H1 (cell line): ENCODE measurements at regions not wholly inside any gene's neighbourhood (a gene's known extent, or its start where the extent isn't known, plus 50 kb on each side); places are given as distances from the start of the nearest gene placed in this dataset.

Experiments used
- CTCF ChIA-PET: fragments of 300-600 bp; sonication (Branson Sonifier 250); formaldehyde crosslinking; loops from one replicate; lab custom pipeline; 2021; ENCODE audit not compliant: partially characterized antibody; lab: Charles Lee
- POLR2A ChIA-PET: fragments of 300-600 bp; sonication (Branson Sonifier 250); formaldehyde crosslinking; loops from one replicate; lab custom pipeline; 2021; ENCODE audit warnings: inconsistent platforms; ENCODE audit not compliant: partially characterized antibody; lab: Charles Lee
- DNase-seq, 2 experiments: peaks; one replicate each; pipeline versions ENCODE4 v3.0.0 to v3.0.0-alpha.2; 2010 to 2022; ENCODE audit warnings: low spot score in 2 of 2, low read depth in 1 of 2, mixed read lengths in 1 of 2
- FAIRE-seq: peaks from 2 replicates; lab custom pipeline; 2011; peaks lifted over from hg19 to GRCh38; lab: Jason Lieb, UNC
- H2AFZ ChIP-seq: 2 replicates; pipeline ENCODE4 v1.8.1; 2012; ENCODE audit warnings: low read length, inconsistent platforms
- H2AK5ac ChIP-seq: 2 replicates; pipeline ENCODE4 v1.6.1; 2013; ENCODE audit warnings: low read depth, low read length
- H2BK120ac ChIP-seq: replicated peaks from 2 replicates; pipeline ENCODE3; 2013; ENCODE audit warnings: low read depth, low read length, inconsistent platforms
- H2BK12ac ChIP-seq: 2 replicates; pipeline ENCODE4 v1.6.1; 2013; ENCODE audit warnings: low read depth, low read length
- H2BK15ac ChIP-seq: 2 replicates; pipeline ENCODE4 v1.6.1; 2013; ENCODE audit warnings: low read length
- H2BK20ac ChIP-seq: 2 replicates; pipeline ENCODE4 v1.6.1; 2013; ENCODE audit warnings: low read length
- H2BK5ac ChIP-seq: 2 replicates; pipeline ENCODE4 v1.6.1; 2013; ENCODE audit warnings: low read depth, low read length
- H3K14ac ChIP-seq: 2 replicates; pipeline ENCODE4 v1.6.1; 2013; ENCODE audit warnings: inconsistent platforms; ENCODE audit not compliant: insufficient read length
- H3K18ac ChIP-seq: 2 replicates; pipeline ENCODE4 v1.6.1; 2013; ENCODE audit warnings: low read length; ENCODE audit errors: extremely low read depth
- H3K23ac ChIP-seq: 2 replicates; pipeline ENCODE4 v1.6.1; 2013; ENCODE audit warnings: inconsistent platforms; ENCODE audit not compliant: insufficient read length
- H3K23me2 ChIP-seq: 2 replicates; pipeline ENCODE4 v1.6.1; 2013; ENCODE audit warnings: low read depth, low read length
- H3K27ac ChIP-seq: 2 replicates; pipeline ENCODE4 v1.6.1; 2011; ENCODE audit warnings: low read depth, low read length, inconsistent platforms
- H3K27me3 ChIP-seq, 4 experiments: replicated peaks in 1 of 4; 1 replicate in 1 of 4; 2 replicates in 3 of 4; pipeline versions ENCODE4 v1.6.1 to v1.8.1; 2011 to 2013; ENCODE audit warnings: low read length in 3 of 4, mild to moderate bottlenecking in 3 of 4, inconsistent platforms in 2 of 4, mixed read lengths in 2 of 4, moderate library complexity in 1 of 4; ENCODE audit not compliant: control insufficient read depth in 3 of 4, insufficient read depth in 3 of 4; ENCODE audit errors: extremely low read depth in 1 of 4
- H3K36me3 ChIP-seq, 4 experiments: 2 replicates each; pipeline versions ENCODE4 v1.6.1 to v1.8.1; 2011 to 2013; ENCODE audit warnings: mild to moderate bottlenecking in 4 of 4, low read length in 3 of 4, moderate library complexity in 2 of 4, control low read depth in 1 of 4, inconsistent platforms in 1 of 4; ENCODE audit not compliant: insufficient read depth in 4 of 4, control insufficient read depth in 2 of 4
- H3K4ac ChIP-seq: replicated peaks from 2 replicates; pipeline ENCODE3; 2013; ENCODE audit warnings: low read length, low read depth, mixed read lengths, inconsistent platforms; ENCODE audit not compliant: insufficient read length
- H3K4me1 ChIP-seq, 4 experiments: replicated peaks in 1 of 4; 1 replicate in 1 of 4; 2 replicates in 3 of 4; pipeline versions ENCODE4 v1.6.1 to v1.8.1; 2011 to 2013; ENCODE audit warnings: low read length in 3 of 4, inconsistent platforms in 2 of 4, mixed read lengths in 1 of 4; ENCODE audit not compliant: insufficient read depth in 4 of 4, control insufficient read depth in 3 of 4
- H3K4me2 ChIP-seq, 2 experiments: 2 replicates each; pipeline versions ENCODE4 v1.6.1 to v1.8.1; 2011 to 2013; ENCODE audit warnings: low read depth in 2 of 2, low read length in 2 of 2, control low read depth in 1 of 2, inconsistent platforms in 1 of 2, mild to moderate bottlenecking in 1 of 2; ENCODE audit not compliant: insufficient read depth in 1 of 2
- H3K4me3 ChIP-seq, 4 experiments: fragments of 200-600, 300-600 bp in 1 of 4; sonication (generic), shearing (Covaris generic), sonication (Bioruptor Twin) in 1 of 4; 2 replicates each; pipeline versions ENCODE4 v1.5.1 to v1.8.1; 2011 to 2016; ENCODE audit warnings: low read length in 4 of 4, low read depth in 3 of 4, control low read depth in 2 of 4, inconsistent platforms in 2 of 4, mild to moderate bottlenecking in 2 of 4, mixed read lengths in 1 of 4, moderate library complexity in 1 of 4; ENCODE audit not compliant: insufficient read depth in 2 of 4; ENCODE audit errors: extremely low read depth in 1 of 4
- H3K56ac ChIP-seq: replicated peaks from 2 replicates; pipeline ENCODE3; 2013; ENCODE audit warnings: low read depth, mild to moderate bottlenecking, mixed read lengths, low read length, inconsistent platforms; ENCODE audit not compliant: insufficient read length
- H3K79me1 ChIP-seq: 2 replicates; pipeline ENCODE4 v1.6.1; 2013; ENCODE audit warnings: low read depth, low read length, control low read depth
- H3K79me2 ChIP-seq, 2 experiments: 2 replicates each; pipeline versions ENCODE4 v1.6.1 to v1.8.1; 2012 to 2013; ENCODE audit warnings: low read length in 2 of 2, mild to moderate bottlenecking in 2 of 2, inconsistent platforms in 1 of 2; ENCODE audit not compliant: insufficient read depth in 2 of 2, control insufficient read depth in 1 of 2
- H3K9ac ChIP-seq, 4 experiments: replicated peaks in 1 of 4; 1 replicate in 1 of 4; 2 replicates in 3 of 4; pipeline versions ENCODE4 v1.6.1 to v1.8.1; 2011 to 2013; ENCODE audit warnings: low read depth in 3 of 4, low read length in 3 of 4, control low read depth in 2 of 4, mild to moderate bottlenecking in 2 of 4, moderate library complexity in 2 of 4, inconsistent platforms in 1 of 4; ENCODE audit errors: extremely low read depth in 1 of 4
- H3K9me3 ChIP-seq, 2 experiments: 2 replicates each; pipeline versions ENCODE4 v1.6.1 to v1.8.1; 2012 to 2013; ENCODE audit warnings: mild to moderate bottlenecking in 2 of 2, moderate library complexity in 2 of 2, control low read depth in 1 of 2, inconsistent platforms in 1 of 2, low read depth in 1 of 2, low read length in 1 of 2, mixed read lengths in 1 of 2; ENCODE audit not compliant: insufficient read depth in 2 of 2
- H4K20me1 ChIP-seq, 2 experiments: replicated peaks in 1 of 2; 2 replicates each; pipeline versions ENCODE3 to v1.8.1; 2011 to 2013; ENCODE audit warnings: inconsistent platforms in 2 of 2, low read length in 2 of 2, mild to moderate bottlenecking in 1 of 2; ENCODE audit not compliant: insufficient read depth in 2 of 2, control insufficient read depth in 1 of 2
- H4K5ac ChIP-seq: 2 replicates; pipeline ENCODE4 v1.6.1; 2013; ENCODE audit warnings: low read length, low read depth, mixed read lengths, inconsistent platforms; ENCODE audit not compliant: insufficient read length
- H4K8ac ChIP-seq: 2 replicates; pipeline ENCODE4 v1.8.0; 2013; ENCODE audit warnings: mild to moderate bottlenecking, moderate library complexity, low read length, inconsistent platforms; ENCODE audit not compliant: insufficient read depth; ENCODE audit errors: extremely low read depth
- H4K91ac ChIP-seq: replicated peaks from 2 replicates; pipeline ENCODE3; 2013; ENCODE audit warnings: low read length, mixed read lengths, inconsistent platforms; ENCODE audit not compliant: insufficient read length
- CHD2 ChIP-seq: IDR thresholded peaks from 2 replicates; pipeline ENCODE4 v1.6.1; 2012; ENCODE audit warnings: low read length, improper control_type of control experiment
- HDAC2 ChIP-seq, 2 experiments: fragments of 300-600 bp in 1 of 2; sonication (generic) in 1 of 2; IDR thresholded peaks; 2 replicates each; pipeline ENCODE4 v1.6.1; 2011 to 2012; ENCODE audit warnings: low read depth in 2 of 2, low read length in 2 of 2, mild to moderate bottlenecking in 2 of 2, moderate library complexity in 2 of 2, borderline replicate concordance in 1 of 2, inconsistent platforms in 1 of 2
- HDAC6 ChIP-seq: IDR thresholded peaks from one replicate; pipeline ENCODE4 v1.7.1; 2012; ENCODE audit warnings: low read depth, mild to moderate bottlenecking, inconsistent platforms, low read length, moderate library complexity
- NANOG ChIP-seq: IDR thresholded peaks from 2 replicates; pipeline ENCODE4 v1.6.1; 2011; ENCODE audit warnings: low read length, low read depth, mild to moderate bottlenecking, inconsistent platforms; ENCODE audit not compliant: insufficient read depth, poor library complexity, severe bottlenecking
- SIN3A ChIP-seq, 2 experiments: IDR thresholded peaks in 1 of 2; conservative IDR thresholded peaks in 1 of 2; 2 replicates each; pipeline ENCODE4 v1.6.1; 2011 to 2012; ENCODE audit warnings: low read length in 2 of 2, improper control_type of control experiment in 1 of 2, low read depth in 1 of 2, mild to moderate bottlenecking in 1 of 2
- TBP ChIP-seq: IDR thresholded peaks from 2 replicates; pipeline ENCODE4 v1.6.1; 2011; ENCODE audit warnings: low read depth, low read length, improper control_type of control experiment
- TEAD4 ChIP-seq: IDR thresholded peaks from 2 replicates; pipeline ENCODE4 v1.6.1; 2012; ENCODE audit warnings: low read depth, low read length, inconsistent platforms, mixed read lengths
- WGBS, 2 experiments: shearing (Covaris generic) in 1 of 2; methylation state at CpG; one replicate each; pipeline versions ENCODE4 v1.1.6 to v1.1.7; 2013 to 2015; ENCODE audit warnings: low lambda C conversion rate in 2 of 2, mixed read lengths in 2 of 2, inconsistent platforms in 1 of 2, low coverage in 1 of 2, missing lambda C conversion rate in 1 of 2; ENCODE audit not compliant: insufficient replicate concordance in 2 of 2, insufficient coverage in 1 of 2, insufficient read length in 1 of 2; ENCODE audit errors: extremely low coverage in 1 of 2, missing lambda C conversion rate in 1 of 2; 5-methylcytosine and 5-hydroxymethylcytosine counted together

DNA sequence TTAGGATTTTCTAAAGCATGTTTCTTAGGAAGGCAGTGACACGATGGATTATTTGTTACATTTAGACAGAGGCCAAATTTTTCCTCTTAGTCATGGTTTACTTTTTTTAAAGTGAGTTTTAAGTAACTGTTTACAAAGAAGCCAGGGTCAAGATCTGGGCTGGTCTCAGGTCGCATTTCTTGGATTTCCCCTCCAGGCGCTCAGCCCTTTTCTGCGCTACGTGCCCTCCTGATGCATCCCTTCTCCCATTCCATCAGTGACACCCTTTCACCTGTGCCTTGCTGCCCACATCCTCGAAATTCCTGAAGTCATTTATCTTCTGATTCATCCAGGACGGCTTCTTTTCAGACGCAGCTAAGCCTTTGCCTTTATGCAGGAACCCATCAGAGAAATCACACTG is 330.3 kb downstream of the IRX1 start:
- FAIRE-seq (no peak), DNase-seq (no peak)
- Histone ChIP-seq H2AK5ac (no peak overlapping the region), H3K79me1 (no peaks in the 10 kb centered on the region), H3K36me3 (no peaks in the 10 kb centered on the region), H3K56ac (no peak overlapping the region), H2BK12ac (no peak overlapping the region), H4K91ac (no peak overlapping the region), H3K27me3 (no peaks in the 10 kb centered on the region), H3K18ac (no peak overlapping the region), H3K23ac (no peak overlapping the region), H2BK5ac (no peak overlapping the region), H3K9ac (no peak overlapping the region), H4K20me1 (no peaks in the 10 kb centered on the region), H3K79me2 (no peaks in the 10 kb centered on the region), H3K14ac (no peak overlapping the region), H3K4ac (no peak overlapping the region), H2AFZ (no peak overlapping the region), H2BK120ac (no peak overlapping the region), H3K4me2 (no peak overlapping the region), H3K27ac (no peak overlapping the region), H2BK15ac (no peak overlapping the region), H3K4me1 (no peaks in the 10 kb centered on the region), H2BK20ac (no peak overlapping the region), H3K9me3 (no peaks in the 10 kb centered on the region; a peak in 1 of 4 replicates), H3K4me3 (no peak overlapping the region), H4K8ac (no peak overlapping the region), H4K5ac (no peak overlapping the region), H3K23me2 (no peaks in the 10 kb centered on the region)
- ChIA-PET CTCF (no interaction called here), POLR2A (no interaction called here)
- 93% methylated on average over 8 of the region's 8 CpGs; no CpG with 5 or more reads in 1 of the 2 experiments for WGBS, 2 experiments
- TF ChIP-seq CHD2 (no peak), HDAC6 (no peak), TBP (no peak), HDAC2 (IDR thresholded peaks at IDR 0.05; ENCODE audit: borderline replicate concordance in 1 of 2, low read depth in 2 of 2, low read length in 2 of 2) (no peak), TEAD4 (no peak), SIN3A (conservative IDR thresholded peaks at IDR 0.05 in 1 of 2, IDR thresholded peaks at IDR 0.05 in 1 of 2; ENCODE audit: low read depth in 1 of 2, low read length in 2 of 2) (no peak), NANOG (no peak)
